GM19324 (cell line): ENCODE measurements at regions not wholly inside any gene's neighbourhood (a gene's known extent, or its start where the extent isn't known, plus 50 kb on each side); places are given as distances from the start of the nearest gene placed in this dataset.

Experiments
- ATAC-seq: cut with Tn5 transposase; IDR thresholded peaks from one replicate; pipeline ENCODE4 v1.9.1; 2021; ENCODE audit warnings: mild to moderate bottlenecking, moderate library complexity; ENCODE audit not compliant: unreplicated experiment, low FRiP score

- no peak for ATAC-seq
These were observed 237.0 kb upstream of the UBE2E3 start for GRCh38 chr2:180743401-180743800.

- ATAC-seq = no peak
These were observed 237.6 kb upstream of the UBE2E3 start for GRCh38 chr2:180742801-180743200.

GRCh38 chr2:180739070-180739469, 241.3 kb upstream of the UBE2E3 start:
- ATAC-seq = no peak

GRCh38 chr2:180735799-180736198, 244.6 kb upstream of the UBE2E3 start:
- no peak for ATAC-seq

- ATAC-seq = no peak
These were observed 246.0 kb upstream of the UBE2E3 start for GRCh38 chr2:180734382-180734781.

GRCh38 chr2:180733330-180733729, 247.1 kb upstream of the UBE2E3 start:
- ATAC-seq = no peak

GRCh38 chr2:180732337-180732736, 248.1 kb upstream of the UBE2E3 start:
- ATAC-seq = no peak

- no peak for ATAC-seq
These were observed 249.4 kb upstream of the UBE2E3 start for GRCh38 chr2:180730976-180731375.

GRCh38 chr2:180728928-180729559, 251.4 kb upstream of the UBE2E3 start:
- ATAC-seq = no peak

GRCh38 chr2:180723712-180724111, 256.7 kb upstream of the UBE2E3 start:
- no peak for ATAC-seq

GRCh38 chr2:180722551-180723239, 257.7 kb upstream of the UBE2E3 start:
- no peak for ATAC-seq

GRCh38 chr2:180720829-180721228, 259.6 kb upstream of the UBE2E3 start:
- ATAC-seq = no peak

- no peak for ATAC-seq
These were observed 262.8 kb upstream of the UBE2E3 start for GRCh38 chr2:180717588-180717987.

- ATAC-seq = no peak
These were observed 263.9 kb upstream of the UBE2E3 start for GRCh38 chr2:180716186-180717180.

GRCh38 chr2:180715044-180715443, 265.4 kb upstream of the UBE2E3 start:
- ATAC-seq = no peak

GRCh38 chr2:180709392-180710145, 270.8 kb upstream of the UBE2E3 start:
- no peak for ATAC-seq

- no peak for ATAC-seq
These were observed 272.6 kb upstream of the UBE2E3 start for GRCh38 chr2:180707884-180708205.

GRCh38 chr2:180707175-180707883, 273.1 kb upstream of the UBE2E3 start:
- no peak for ATAC-seq

GRCh38 chr2:180706694-180707093, 273.7 kb upstream of the UBE2E3 start:
- ATAC-seq = no peak

GRCh38 chr2:180705551-180705950, 274.9 kb upstream of the UBE2E3 start:
- no peak for ATAC-seq
